ENCODE measurements at regions not wholly inside any gene's neighbourhood (a gene's known extent, or its start where the extent isn't known, plus 50 kb on each side); places are given as distances from the start of the nearest gene placed in this dataset.
A peak's percentile ranks its signal among the peaks of the same experiment; 100 is the strongest.

GRCh38 chr14:39946807-39947206 lies 514.6 kb upstream of the FBXO33 start:
- ChIA-PET CTCF (interaction anchor here (0.5 kb wide), 1 partner anchor 354 kb away, joined by 3 read pairs; no protein-coding TSS in a partner anchor), POLR2A (ENCODE audit: unreplicated experiment) (no interaction called here)
- no peak overlapping the region for H3K4me3 ChIP-seq (ENCODE audit: low read length)
- no peaks in the 10 kb centered on the region for H3K9me3 ChIP-seq (ENCODE audit: low read length)
- H3K4me2 ChIP-seq (ENCODE audit: low read length): no peak overlapping the region
- DNase-seq (peak; percentile 62), ATAC-seq (peak; percentile 98)
- H3K27me3 ChIP-seq (ENCODE audit: low read length): no peaks in the 10 kb centered on the region
- no TSS peak for BruUV-seq (replicated peaks)
- TF ChIP-seq, protein P1, sequence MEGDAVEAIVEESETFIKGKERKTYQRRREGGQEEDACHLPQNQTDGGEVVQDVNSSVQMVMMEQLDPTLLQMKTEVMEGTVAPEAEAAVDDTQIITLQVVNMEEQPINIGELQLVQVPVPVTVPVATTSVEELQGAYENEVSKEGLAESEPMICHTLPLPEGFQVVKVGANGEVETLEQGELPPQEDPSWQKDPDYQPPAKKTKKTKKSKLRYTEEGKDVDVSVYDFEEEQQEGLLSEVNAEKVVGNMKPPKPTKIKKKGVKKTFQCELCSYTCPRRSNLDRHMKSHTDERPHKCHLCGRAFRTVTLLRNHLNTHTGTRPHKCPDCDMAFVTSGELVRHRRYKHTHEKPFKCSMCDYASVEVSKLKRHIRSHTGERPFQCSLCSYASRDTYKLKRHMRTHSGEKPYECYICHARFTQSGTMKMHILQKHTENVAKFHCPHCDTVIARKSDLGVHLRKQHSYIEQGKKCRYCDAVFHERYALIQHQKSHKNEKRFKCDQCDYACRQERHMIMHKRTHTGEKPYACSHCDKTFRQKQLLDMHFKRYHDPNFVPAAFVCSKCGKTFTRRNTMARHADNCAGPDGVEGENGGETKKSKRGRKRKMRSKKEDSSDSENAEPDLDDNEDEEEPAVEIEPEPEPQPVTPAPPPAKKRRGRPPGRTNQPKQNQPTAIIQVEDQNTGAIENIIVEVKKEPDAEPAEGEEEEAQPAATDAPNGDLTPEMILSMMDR (conservative IDR thresholded peaks at IDR 0.05; ENCODE audit: low read depth, low read length): no peak
- TF ChIP-seq EZH2phosphoT487 (IDR thresholded peaks at IDR 0.05; ENCODE audit: borderline replicate concordance, low read length) (no peak), EZH2 (IDR thresholded peaks at IDR 0.05; ENCODE audit: low read length, unreplicated experiment) (no peak)
- H3K9me2 ChIP-seq (replicated peaks; ENCODE audit: low read length): no peaks in the 10 kb centered on the region
- peak overlapping the region; percentile 41; the same call in 1 of the 2 replicates for H2AFZ ChIP-seq (ENCODE audit: low read length)
- no peak overlapping the region for H3K9ac ChIP-seq (ENCODE audit: low read length)
- no peaks in the 10 kb centered on the region for H4K20me1 ChIP-seq (ENCODE audit: low read length)
- H3F3A ChIP-seq (ENCODE audit: low read length, unreplicated experiment): no peaks in the 10 kb centered on the region
- H3K36me3 ChIP-seq (ENCODE audit: low read depth, low read length): no peaks in the 10 kb centered on the region
- no peaks in the 10 kb centered on the region for H3K4me1 ChIP-seq (ENCODE audit: insufficient read depth, low read length)
- no peaks in the 10 kb centered on the region for H3K79me2 ChIP-seq (ENCODE audit: low read length)
- H3K27ac ChIP-seq (ENCODE audit: low read length): no peak overlapping the region
- intact Hi-C loops (cut with micrococcal nuclease): no loop called here

DNA sequence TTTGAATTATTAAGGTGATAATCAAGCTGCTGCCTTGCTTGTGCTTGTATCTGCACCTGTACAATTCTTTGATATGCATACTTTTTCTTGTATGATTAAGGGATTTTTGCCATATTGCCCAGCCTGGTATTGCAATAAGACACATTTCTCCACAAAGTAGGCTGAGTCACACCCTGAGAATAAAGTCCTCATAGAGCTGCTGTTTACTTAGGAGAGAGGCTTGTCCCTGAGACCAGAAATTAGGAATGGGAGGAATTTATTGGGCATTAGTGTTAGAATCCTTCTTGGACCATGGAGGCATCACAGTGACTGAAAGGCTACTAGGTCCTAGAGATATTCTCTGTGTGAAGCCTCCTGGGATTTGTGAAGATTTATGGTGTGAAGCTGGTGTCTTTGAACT lies 506.8 kb upstream of the FBXO33 start:
- no peak overlapping the region for H3K27ac ChIP-seq (ENCODE audit: low read length)
- H3K9me3 ChIP-seq (ENCODE audit: low read length): no peaks in the 10 kb centered on the region
- H3K27me3 ChIP-seq (ENCODE audit: low read length): no peaks in the 10 kb centered on the region
- CTCF ChIA-PET: no interaction called here
- H3K4me2 ChIP-seq (ENCODE audit: low read length): no peak overlapping the region
- no peaks in the 10 kb centered on the region for H3K79me2 ChIP-seq (ENCODE audit: low read length)
- H3K9me2 ChIP-seq (replicated peaks; ENCODE audit: low read length): no peaks in the 10 kb centered on the region
- DNase-seq (peak; percentile 50), ATAC-seq (peak; percentile 97)
- no TSS peak for BruUV-seq (replicated peaks)
- TF ChIP-seq EZH2phosphoT487 (IDR thresholded peaks at IDR 0.05; ENCODE audit: borderline replicate concordance, low read length) (no peak), EZH2 (IDR thresholded peaks at IDR 0.05; ENCODE audit: low read length, unreplicated experiment) (no peak)
- TF ChIP-seq, protein P1 (conservative IDR thresholded peaks at IDR 0.05; ENCODE audit: low read depth, low read length): no peak
- no peak overlapping the region for H3K4me3 ChIP-seq (ENCODE audit: low read length)
- no peak overlapping the region for H3K9ac ChIP-seq (ENCODE audit: low read length)
- peaks cover 4% of the 10 kb centered on the region for H3K4me1 ChIP-seq (ENCODE audit: insufficient read depth, low read length)
- POLR2A ChIA-PET (ENCODE audit: unreplicated experiment): no interaction called here
- no peak overlapping the region for H2AFZ ChIP-seq (ENCODE audit: low read length)
- no peaks in the 10 kb centered on the region for H4K20me1 ChIP-seq (ENCODE audit: low read length)
- H3K36me3 ChIP-seq (ENCODE audit: low read depth, low read length): no peaks in the 10 kb centered on the region
- intact Hi-C loops (cut with micrococcal nuclease): no loop called here
- H3F3A ChIP-seq (ENCODE audit: low read length, unreplicated experiment): no peaks in the 10 kb centered on the region

DNA sequence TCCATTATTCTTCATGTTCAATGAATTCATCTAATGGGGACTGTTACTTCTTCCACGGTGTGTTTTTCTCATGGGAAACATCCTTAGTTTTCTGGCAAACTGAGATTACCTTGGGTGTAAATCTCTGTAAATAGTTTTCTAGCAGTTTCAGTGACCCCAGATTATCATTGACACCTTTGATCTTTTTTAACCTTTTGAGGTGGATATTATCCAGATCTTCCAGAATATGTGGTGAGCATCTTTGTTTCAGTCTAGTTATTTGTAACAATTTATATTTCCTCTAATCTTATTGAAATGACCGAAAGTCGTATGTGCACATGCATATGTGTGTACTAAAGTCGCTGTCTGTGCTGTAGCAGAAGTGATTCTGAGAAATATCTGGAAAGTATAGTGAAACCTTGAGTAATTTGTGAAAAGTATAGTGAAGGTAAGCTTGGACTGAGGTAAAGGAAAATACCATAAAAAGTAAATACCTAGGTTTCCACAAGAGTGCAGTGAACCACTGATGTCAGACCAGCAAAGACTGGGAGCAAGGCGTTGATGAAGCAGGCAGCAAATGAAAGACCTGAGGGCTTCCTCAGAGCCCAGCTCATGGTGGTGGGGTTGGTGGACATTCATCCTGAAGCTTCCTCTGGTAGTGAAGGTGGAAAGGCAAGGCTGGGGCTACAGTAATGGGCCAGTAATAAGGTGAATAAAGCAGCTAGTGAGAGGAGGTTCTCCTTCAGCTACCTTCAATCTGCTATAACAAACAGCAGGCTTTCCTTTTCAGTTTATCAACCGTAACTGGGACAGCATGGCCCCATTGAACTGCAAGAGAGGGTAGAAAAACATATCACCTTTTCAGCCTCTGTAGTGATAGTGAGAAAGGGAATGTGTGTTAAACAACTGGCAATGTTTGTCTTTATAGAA lies 480.2 kb upstream of the FBXO33 start:
- Histone ChIP-seq H3K27ac (ENCODE audit: low read length) (no peak overlapping the region), H3K4me2 (ENCODE audit: low read length) (no peak overlapping the region), H3K9me3 (ENCODE audit: low read length) (no peaks in the 10 kb centered on the region), H3K27me3 (ENCODE audit: low read length) (peaks cover 43% of the 10 kb centered on the region), H3K9ac (ENCODE audit: low read length) (no peak overlapping the region), H3K4me3 (ENCODE audit: low read length) (no peak overlapping the region), H3K36me3 (ENCODE audit: low read depth, low read length) (no peaks in the 10 kb centered on the region), H3K79me2 (ENCODE audit: low read length) (no peaks in the 10 kb centered on the region), H4K20me1 (ENCODE audit: low read length) (no peaks in the 10 kb centered on the region), H3K9me2 (replicated peaks; ENCODE audit: low read length) (no peaks in the 10 kb centered on the region), H3F3A (ENCODE audit: low read length, unreplicated experiment) (no peaks in the 10 kb centered on the region), H3K4me1 (ENCODE audit: insufficient read depth, low read length) (no peaks in the 10 kb centered on the region), H2AFZ (ENCODE audit: low read length) (no peak overlapping the region)
- TF ChIP-seq EZH2phosphoT487 (IDR thresholded peaks at IDR 0.05; ENCODE audit: borderline replicate concordance, low read length) (no peak), EZH2 (IDR thresholded peaks at IDR 0.05; ENCODE audit: low read length, unreplicated experiment) (no peak)
- TF ChIP-seq, protein P1 (conservative IDR thresholded peaks at IDR 0.05; ENCODE audit: low read depth, low read length): no peak
- BruUV-seq (replicated peaks): no TSS peak
- intact Hi-C loops (cut with micrococcal nuclease): no loop called here
- DNase-seq (no peak), ATAC-seq (no peak)
- ChIA-PET CTCF (no interaction called here), POLR2A (ENCODE audit: unreplicated experiment) (interaction anchor here (0.6 kb wide), 1 partner anchor 1576 kb away, joined by 3 read pairs; no protein-coding TSS in a partner anchor)
